ENCODE measurements at regions not wholly inside any gene's neighbourhood (a gene's known extent, or its start where the extent isn't known, plus 50 kb on each side); places are given as distances from the start of the nearest gene placed in this dataset.

GRCh38 chr20:7199861-7200260 lies 432.4 kb downstream of the BMP2 start:
- TF ChIP-seq CTCF (IDR thresholded peaks at IDR 0.05) (no peak), POLR2A (IDR thresholded peaks at IDR 0.05) (no peak)

Measured in uterus (tissue), 2 donors.